ENCODE measurements at regions not wholly inside any gene's neighbourhood (a gene's known extent, or its start where the extent isn't known, plus 50 kb on each side); places are given as distances from the start of the nearest gene placed in this dataset.

DNA sequence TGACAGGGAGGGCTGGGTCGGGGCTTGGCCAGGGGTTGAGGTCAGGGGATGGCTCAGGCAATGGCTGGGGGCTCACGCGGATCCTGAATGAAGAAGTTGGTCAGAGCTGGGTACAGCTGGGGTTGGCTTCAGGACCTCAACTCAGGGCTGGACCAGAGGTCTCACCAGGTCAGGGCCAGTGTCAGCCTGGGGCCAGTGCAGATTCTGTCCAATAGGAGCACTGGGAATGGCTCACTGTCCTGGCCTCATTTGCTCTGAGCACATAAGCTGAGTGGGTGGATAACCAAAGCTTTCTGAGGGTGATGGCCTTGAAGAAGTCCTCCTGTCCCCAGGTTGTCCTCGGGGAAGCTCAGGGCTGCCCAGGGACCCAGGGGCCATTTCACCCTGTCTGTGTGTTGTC lies 54.9 kb upstream of the PCBD1 start (continued):
- TF ChIP-seq, protein P1, sequence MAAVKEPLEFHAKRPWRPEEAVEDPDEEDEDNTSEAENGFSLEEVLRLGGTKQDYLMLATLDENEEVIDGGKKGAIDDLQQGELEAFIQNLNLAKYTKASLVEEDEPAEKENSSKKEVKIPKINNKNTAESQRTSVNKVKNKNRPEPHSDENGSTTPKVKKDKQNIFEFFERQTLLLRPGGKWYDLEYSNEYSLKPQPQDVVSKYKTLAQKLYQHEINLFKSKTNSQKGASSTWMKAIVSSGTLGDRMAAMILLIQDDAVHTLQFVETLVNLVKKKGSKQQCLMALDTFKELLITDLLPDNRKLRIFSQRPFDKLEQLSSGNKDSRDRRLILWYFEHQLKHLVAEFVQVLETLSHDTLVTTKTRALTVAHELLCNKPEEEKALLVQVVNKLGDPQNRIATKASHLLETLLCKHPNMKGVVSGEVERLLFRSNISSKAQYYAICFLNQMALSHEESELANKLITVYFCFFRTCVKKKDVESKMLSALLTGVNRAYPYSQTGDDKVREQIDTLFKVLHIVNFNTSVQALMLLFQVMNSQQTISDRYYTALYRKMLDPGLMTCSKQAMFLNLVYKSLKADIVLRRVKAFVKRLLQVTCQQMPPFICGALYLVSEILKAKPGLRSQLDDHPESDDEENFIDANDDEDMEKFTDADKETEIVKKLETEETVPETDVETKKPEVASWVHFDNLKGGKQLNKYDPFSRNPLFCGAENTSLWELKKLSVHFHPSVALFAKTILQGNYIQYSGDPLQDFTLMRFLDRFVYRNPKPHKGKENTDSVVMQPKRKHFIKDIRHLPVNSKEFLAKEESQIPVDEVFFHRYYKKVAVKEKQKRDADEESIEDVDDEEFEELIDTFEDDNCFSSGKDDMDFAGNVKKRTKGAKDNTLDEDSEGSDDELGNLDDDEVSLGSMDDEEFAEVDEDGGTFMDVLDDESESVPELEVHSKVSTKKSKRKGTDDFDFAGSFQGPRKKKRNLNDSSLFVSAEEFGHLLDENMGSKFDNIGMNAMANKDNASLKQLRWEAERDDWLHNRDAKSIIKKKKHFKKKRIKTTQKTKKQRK (IDR thresholded peaks at IDR 0.05; ENCODE audit: borderline replicate concordance, low read depth, low read length), result no peak
- TF ChIP-seq, protein P2, sequence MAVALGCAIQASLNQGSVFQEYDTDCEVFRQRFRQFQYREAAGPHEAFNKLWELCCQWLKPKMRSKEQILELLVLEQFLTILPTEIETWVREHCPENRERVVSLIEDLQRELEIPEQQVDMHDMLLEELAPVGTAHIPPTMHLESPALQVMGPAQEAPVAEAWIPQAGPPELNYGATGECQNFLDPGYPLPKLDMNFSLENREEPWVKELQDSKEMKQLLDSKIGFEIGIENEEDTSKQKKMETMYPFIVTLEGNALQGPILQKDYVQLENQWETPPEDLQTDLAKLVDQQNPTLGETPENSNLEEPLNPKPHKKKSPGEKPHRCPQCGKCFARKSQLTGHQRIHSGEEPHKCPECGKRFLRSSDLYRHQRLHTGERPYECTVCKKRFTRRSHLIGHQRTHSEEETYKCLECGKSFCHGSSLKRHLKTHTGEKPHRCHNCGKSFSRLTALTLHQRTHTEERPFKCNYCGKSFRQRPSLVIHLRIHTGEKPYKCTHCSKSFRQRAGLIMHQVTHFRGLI (CRISPR knock-in tag; IDR thresholded peaks at IDR 0.05), result no peak
- TF ChIP-seq MAFK (IDR thresholded peaks at IDR 0.05; ENCODE audit: low read length), result no peak
- TF ChIP-seq, protein P3, sequence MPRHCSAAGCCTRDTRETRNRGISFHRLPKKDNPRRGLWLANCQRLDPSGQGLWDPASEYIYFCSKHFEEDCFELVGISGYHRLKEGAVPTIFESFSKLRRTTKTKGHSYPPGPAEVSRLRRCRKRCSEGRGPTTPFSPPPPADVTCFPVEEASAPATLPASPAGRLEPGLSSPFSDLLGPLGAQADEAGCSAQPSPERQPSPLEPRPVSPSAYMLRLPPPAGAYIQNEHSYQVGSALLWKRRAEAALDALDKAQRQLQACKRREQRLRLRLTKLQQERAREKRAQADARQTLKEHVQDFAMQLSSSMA (CRISPR knock-in tag; IDR thresholded peaks at IDR 0.05), result no peak
- TF ChIP-seq, protein P4, sequence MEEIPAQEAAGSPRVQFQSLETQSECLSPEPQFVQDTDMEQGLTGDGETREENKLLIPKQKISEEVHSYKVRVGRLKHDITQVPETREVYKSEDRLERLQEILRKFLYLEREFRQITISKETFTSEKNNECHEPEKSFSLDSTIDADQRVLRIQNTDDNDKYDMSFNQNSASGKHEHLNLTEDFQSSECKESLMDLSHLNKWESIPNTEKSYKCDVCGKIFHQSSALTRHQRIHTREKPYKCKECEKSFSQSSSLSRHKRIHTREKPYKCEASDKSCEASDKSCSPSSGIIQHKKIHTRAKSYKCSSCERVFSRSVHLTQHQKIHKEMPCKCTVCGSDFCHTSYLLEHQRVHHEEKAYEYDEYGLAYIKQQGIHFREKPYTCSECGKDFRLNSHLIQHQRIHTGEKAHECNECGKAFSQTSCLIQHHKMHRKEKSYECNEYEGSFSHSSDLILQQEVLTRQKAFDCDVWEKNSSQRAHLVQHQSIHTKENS (CRISPR knock-in tag; IDR thresholded peaks at IDR 0.05), result no peak
- no peak for TF ChIP-seq EP300 (IDR thresholded peaks at IDR 0.05; ENCODE audit: low read length)
- TF ChIP-seq, protein P5, sequence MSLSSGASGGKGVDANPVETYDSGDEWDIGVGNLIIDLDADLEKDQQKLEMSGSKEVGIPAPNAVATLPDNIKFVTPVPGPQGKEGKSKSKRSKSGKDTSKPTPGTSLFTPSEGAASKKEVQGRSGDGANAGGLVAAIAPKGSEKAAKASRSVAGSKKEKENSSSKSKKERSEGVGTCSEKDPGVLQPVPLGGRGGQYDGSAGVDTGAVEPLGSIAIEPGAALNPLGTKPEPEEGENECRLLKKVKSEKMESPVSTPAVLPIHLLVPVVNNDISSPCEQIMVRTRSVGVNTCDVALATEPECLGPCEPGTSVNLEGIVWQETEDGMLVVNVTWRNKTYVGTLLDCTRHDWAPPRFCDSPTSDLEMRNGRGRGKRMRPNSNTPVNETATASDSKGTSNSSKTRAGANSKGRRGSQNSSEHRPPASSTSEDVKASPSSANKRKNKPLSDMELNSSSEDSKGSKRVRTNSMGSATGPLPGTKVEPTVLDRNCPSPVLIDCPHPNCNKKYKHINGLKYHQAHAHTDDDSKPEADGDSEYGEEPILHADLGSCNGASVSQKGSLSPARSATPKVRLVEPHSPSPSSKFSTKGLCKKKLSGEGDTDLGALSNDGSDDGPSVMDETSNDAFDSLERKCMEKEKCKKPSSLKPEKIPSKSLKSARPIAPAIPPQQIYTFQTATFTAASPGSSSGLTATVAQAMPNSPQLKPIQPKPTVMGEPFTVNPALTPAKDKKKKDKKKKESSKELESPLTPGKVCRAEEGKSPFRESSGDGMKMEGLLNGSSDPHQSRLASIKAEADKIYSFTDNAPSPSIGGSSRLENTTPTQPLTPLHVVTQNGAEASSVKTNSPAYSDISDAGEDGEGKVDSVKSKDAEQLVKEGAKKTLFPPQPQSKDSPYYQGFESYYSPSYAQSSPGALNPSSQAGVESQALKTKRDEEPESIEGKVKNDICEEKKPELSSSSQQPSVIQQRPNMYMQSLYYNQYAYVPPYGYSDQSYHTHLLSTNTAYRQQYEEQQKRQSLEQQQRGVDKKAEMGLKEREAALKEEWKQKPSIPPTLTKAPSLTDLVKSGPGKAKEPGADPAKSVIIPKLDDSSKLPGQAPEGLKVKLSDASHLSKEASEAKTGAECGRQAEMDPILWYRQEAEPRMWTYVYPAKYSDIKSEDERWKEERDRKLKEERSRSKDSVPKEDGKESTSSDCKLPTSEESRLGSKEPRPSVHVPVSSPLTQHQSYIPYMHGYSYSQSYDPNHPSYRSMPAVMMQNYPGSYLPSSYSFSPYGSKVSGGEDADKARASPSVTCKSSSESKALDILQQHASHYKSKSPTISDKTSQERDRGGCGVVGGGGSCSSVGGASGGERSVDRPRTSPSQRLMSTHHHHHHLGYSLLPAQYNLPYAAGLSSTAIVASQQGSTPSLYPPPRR (CRISPR knock-in tag; IDR thresholded peaks at IDR 0.05; ENCODE audit: borderline replicate concordance), result no peak
- no peak for TF ChIP-seq CTBP1 (IDR thresholded peaks at IDR 0.05; ENCODE audit: borderline replicate concordance)

All from K562 (cell line).